Amniotic stem cell (primary cell): ENCODE measurements at regions not wholly inside any gene's neighbourhood (a gene's known extent, or its start where the extent isn't known, plus 50 kb on each side); places are given as distances from the start of the nearest gene placed in this dataset.
"Not testable (repeated sequence)": the region's sequence is repeated elsewhere in the genome, so short reads cannot be mapped to it uniquely, and the experiment has no call there.

Source experiments
- DNase-seq: peaks from one replicate; lab custom pipeline; 2025; lab: John Stamatoyannopoulos, UW

- no peak for DNase-seq
Observed at GRCh38 chr3:169029674-169030285, 633.7 kb downstream of the MECOM start.

- DNase-seq: no peak
Observed at GRCh38 chr3:169028716-169029115, 634.8 kb downstream of the MECOM start.

GRCh38 chr3:169026543-169027182 lies 636.8 kb downstream of the MECOM start:
- DNase-seq: peak; percentile 23

GRCh38 chr3:169022457-169022856 lies 641.1 kb downstream of the MECOM start:
- no peak for DNase-seq

GRCh38 chr3:169020371-169020770 lies 643.1 kb downstream of the MECOM start:
- DNase-seq: no peak

- no peak for DNase-seq
Observed at GRCh38 chr3:169009453-169009852, 654.1 kb downstream of the MECOM start.

GRCh38 chr3:169008776-169009358 lies 654.6 kb downstream of the MECOM start:
- DNase-seq: no peak

GRCh38 chr3:169007145-169007544 lies 656.4 kb downstream of the MECOM start:
- DNase-seq: no peak

GRCh38 chr3:169006398-169006797 lies 657.1 kb downstream of the MECOM start:
- DNase-seq: not testable (repeated sequence)

- DNase-seq: no peak
Observed at GRCh38 chr3:169002689-169003088, 660.8 kb downstream of the MECOM start.

GRCh38 chr3:168998792-168999191 lies 664.7 kb downstream of the MECOM start:
- no peak for DNase-seq

GRCh38 chr3:168997488-168997887 lies 666.0 kb downstream of the MECOM start:
- no peak for DNase-seq

GRCh38 chr3:168996622-168997021 lies 666.9 kb downstream of the MECOM start:
- DNase-seq: no peak

GRCh38 chr3:168995129-168995528 lies 668.4 kb downstream of the MECOM start:
- DNase-seq: no peak

GRCh38 chr3:168991803-168992202 lies 671.7 kb downstream of the MECOM start:
- no peak for DNase-seq

- no peak for DNase-seq
Observed at GRCh38 chr3:168990621-168991020, 672.9 kb downstream of the MECOM start.

- DNase-seq: no peak
Observed at GRCh38 chr3:168990134-168990533, 673.4 kb downstream of the MECOM start.

- no peak for DNase-seq
Observed at GRCh38 chr3:168989396-168989795, 674.1 kb downstream of the MECOM start.

- DNase-seq: no peak
Observed at GRCh38 chr3:168988853-168989252, 674.7 kb downstream of the MECOM start.

- DNase-seq: no peak
Observed at GRCh38 chr3:168984872-168985271, 678.6 kb downstream of the MECOM start.

GRCh38 chr3:168983046-168983445 lies 680.5 kb downstream of the MECOM start:
- DNase-seq: no peak

GRCh38 chr3:168981396-168981795 lies 682.1 kb downstream of the MECOM start:
- no peak for DNase-seq

GRCh38 chr3:168977716-168978374 lies 685.7 kb downstream of the MECOM start:
- DNase-seq: peak; percentile 4
